ENCODE measurements at regions not wholly inside any gene's neighbourhood (a gene's known extent, or its start where the extent isn't known, plus 50 kb on each side); places are given as distances from the start of the nearest gene placed in this dataset.

DNA sequence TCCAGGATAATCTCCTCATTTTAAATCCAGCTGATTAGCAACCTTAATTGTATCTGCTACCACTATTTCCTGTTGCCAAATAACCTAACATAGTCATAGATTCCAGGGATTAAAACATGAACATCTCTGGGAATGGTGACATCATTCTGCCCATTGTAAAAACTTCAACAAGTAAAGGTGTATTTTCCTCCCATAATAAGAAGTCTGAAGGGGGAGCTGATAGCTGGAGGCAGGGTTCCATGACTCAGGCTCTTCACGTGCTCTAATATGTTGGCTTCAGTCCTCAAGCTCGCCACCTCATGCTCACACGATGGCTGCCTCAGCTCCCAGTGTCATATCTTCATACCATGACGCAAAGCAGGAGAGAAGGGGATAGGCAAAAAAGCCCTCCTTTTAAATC, 172.0 kb upstream of the VASH1 start:
- no peak for TF ChIP-seq POLR2A (IDR thresholded peaks at IDR 0.05)
- TF ChIP-seq CTCF (IDR thresholded peaks at IDR 0.05): no peak
